ENCODE measurements at regions not wholly inside any gene's neighbourhood (a gene's known extent, or its start where the extent isn't known, plus 50 kb on each side); places are given as distances from the start of the nearest gene placed in this dataset.

GRCh38 chr6:8750627-8751026 is 315.3 kb upstream of the SLC35B3 start:
- no peak for DNase-seq
- in situ Hi-C loops (cut with HindIII; ENCODE audit: low pct_ligation_motif_present, low pct_unique_long_range_greater_than_20kb, low sequenced_read_pairs) = no loop called here

GRCh38 chr6:8749465-8749864 is 314.1 kb upstream of the SLC35B3 start:
- in situ Hi-C loops (cut with HindIII; ENCODE audit: low pct_ligation_motif_present, low pct_unique_long_range_greater_than_20kb, low sequenced_read_pairs) = no loop called here
- DNase-seq = no peak

GRCh38 chr6:8743170-8743745 is 307.9 kb upstream of the SLC35B3 start:
- peak; percentile 27 for DNase-seq
- in situ Hi-C loops (cut with HindIII; ENCODE audit: low pct_ligation_motif_present, low pct_unique_long_range_greater_than_20kb, low sequenced_read_pairs) = no loop called here

- DNase-seq = no peak
- in situ Hi-C loops (cut with HindIII; ENCODE audit: low pct_ligation_motif_present, low pct_unique_long_range_greater_than_20kb, low sequenced_read_pairs) = no loop called here
These were observed 304.1 kb upstream of the SLC35B3 start for GRCh38 chr6:8739454-8739853.

- in situ Hi-C loops (cut with HindIII; ENCODE audit: low pct_ligation_motif_present, low pct_unique_long_range_greater_than_20kb, low sequenced_read_pairs) = no loop called here
These were observed 303.6 kb upstream of the SLC35B3 start for GRCh38 chr6:8738951-8739350.

GRCh38 chr6:8736156-8736895 is 301.0 kb upstream of the SLC35B3 start:
- in situ Hi-C loops (cut with HindIII; ENCODE audit: low pct_ligation_motif_present, low pct_unique_long_range_greater_than_20kb, low sequenced_read_pairs) = no loop called here
- DNase-seq = no peak

More at GRCh38 chr6:8738951-8739350, 303.6 kb upstream of the SLC35B3 start:
- DNase-seq = no peak

GRCh38 chr6:8733879-8734278 is 298.5 kb upstream of the SLC35B3 start:
- no peak for DNase-seq
- in situ Hi-C loops (cut with HindIII; ENCODE audit: low pct_ligation_motif_present, low pct_unique_long_range_greater_than_20kb, low sequenced_read_pairs) = no loop called here

GRCh38 chr6:8731874-8732273 is 296.5 kb upstream of the SLC35B3 start:
- DNase-seq = no peak
- in situ Hi-C loops (cut with HindIII; ENCODE audit: low pct_ligation_motif_present, low pct_unique_long_range_greater_than_20kb, low sequenced_read_pairs) = no loop called here

GRCh38 chr6:8710668-8711431 is 275.5 kb upstream of the SLC35B3 start:
- DNase-seq = no peak
- in situ Hi-C loops (cut with HindIII; ENCODE audit: low pct_ligation_motif_present, low pct_unique_long_range_greater_than_20kb, low sequenced_read_pairs) = no loop called here

GRCh38 chr6:8707956-8708772 is 272.8 kb upstream of the SLC35B3 start:
- in situ Hi-C loops (cut with HindIII; ENCODE audit: low pct_ligation_motif_present, low pct_unique_long_range_greater_than_20kb, low sequenced_read_pairs) = no loop called here
- DNase-seq = peak; percentile 28

- no peak for DNase-seq
- in situ Hi-C loops (cut with HindIII; ENCODE audit: low pct_ligation_motif_present, low pct_unique_long_range_greater_than_20kb, low sequenced_read_pairs) = no loop called here
These were observed 272.0 kb upstream of the SLC35B3 start for GRCh38 chr6:8707369-8707768.

- in situ Hi-C loops (cut with HindIII; ENCODE audit: low pct_ligation_motif_present, low pct_unique_long_range_greater_than_20kb, low sequenced_read_pairs) = no loop called here
- no peak for DNase-seq
These were observed 270.2 kb upstream of the SLC35B3 start for GRCh38 chr6:8705435-8706020.

- in situ Hi-C loops (cut with HindIII; ENCODE audit: low pct_ligation_motif_present, low pct_unique_long_range_greater_than_20kb, low sequenced_read_pairs) = no loop called here
- no peak for DNase-seq
These were observed 267.7 kb upstream of the SLC35B3 start for GRCh38 chr6:8703059-8703458.

GRCh38 chr6:8688821-8689220 is 253.5 kb upstream of the SLC35B3 start:
- no peak for DNase-seq
- in situ Hi-C loops (cut with HindIII; ENCODE audit: low pct_ligation_motif_present, low pct_unique_long_range_greater_than_20kb, low sequenced_read_pairs) = no loop called here

GRCh38 chr6:8686077-8686476 is 250.7 kb upstream of the SLC35B3 start:
- in situ Hi-C loops (cut with HindIII; ENCODE audit: low pct_ligation_motif_present, low pct_unique_long_range_greater_than_20kb, low sequenced_read_pairs) = no loop called here
- no peak for DNase-seq

- DNase-seq = no peak
- in situ Hi-C loops (cut with HindIII; ENCODE audit: low pct_ligation_motif_present, low pct_unique_long_range_greater_than_20kb, low sequenced_read_pairs) = no loop called here
These were observed 247.9 kb upstream of the SLC35B3 start for GRCh38 chr6:8683204-8683603.

- in situ Hi-C loops (cut with HindIII; ENCODE audit: low pct_ligation_motif_present, low pct_unique_long_range_greater_than_20kb, low sequenced_read_pairs) = no loop called here
- DNase-seq = no peak
These were observed 244.5 kb upstream of the SLC35B3 start for GRCh38 chr6:8679823-8680222.

GRCh38 chr6:8678466-8678865 is 243.1 kb upstream of the SLC35B3 start:
- DNase-seq = no peak
- in situ Hi-C loops (cut with HindIII; ENCODE audit: low pct_ligation_motif_present, low pct_unique_long_range_greater_than_20kb, low sequenced_read_pairs) = no loop called here

- in situ Hi-C loops (cut with HindIII; ENCODE audit: low pct_ligation_motif_present, low pct_unique_long_range_greater_than_20kb, low sequenced_read_pairs) = no loop called here
- DNase-seq = no peak
These were observed 238.8 kb upstream of the SLC35B3 start for GRCh38 chr6:8674126-8674525.
